Fibroblast of lung (primary cell): ENCODE measurements at regions not wholly inside any gene's neighbourhood (a gene's known extent, or its start where the extent isn't known, plus 50 kb on each side); places are given as distances from the start of the nearest gene placed in this dataset.

Experiments used
- CTCF ChIP-seq, 2 donors: IDR thresholded peaks in 1 of 2; conservative IDR thresholded peaks in 1 of 2; 1 replicate in 1 of 2; 2 replicates in 1 of 2; pipeline ENCODE4 v1.5.1; 2011 to 2012; ENCODE audit warnings: low read length in 2 of 2, control low read depth in 1 of 2, inconsistent platforms in 1 of 2, low read depth in 1 of 2, mild to moderate bottlenecking in 1 of 2
- EZH2 ChIP-seq: IDR thresholded peaks from 2 replicates; pipeline ENCODE4 v1.5.1; 2012; ENCODE audit warnings: low read length, control low read depth, mild to moderate bottlenecking; ENCODE audit errors: missing control alignments

GRCh38 chr16:13545271-13545670 is 374.7 kb upstream of the ERCC4 start:
- TF ChIP-seq CTCF (conservative IDR thresholded peaks at IDR 0.05 in 1 of 2, IDR thresholded peaks at IDR 0.05 in 1 of 2; ENCODE audit: low read depth in 1 of 2, low read length in 2 of 2) (no peak), EZH2 (no peak)
